IgD-negative memory B cell (primary cell): ENCODE measurements at regions not wholly inside any gene's neighbourhood (a gene's known extent, or its start where the extent isn't known, plus 50 kb on each side); places are given as distances from the start of the nearest gene placed in this dataset.
"Not testable (repeated sequence)": the region's sequence is repeated elsewhere in the genome, so short reads cannot be mapped to it uniquely, and the experiment has no call there.

Experiments
- H3K27ac Mint-ChIP-seq, 3 donors: one replicate each; pipeline ENCODE4 v1.8.0; 2020 to 2022; ENCODE audit warnings: mild to moderate bottlenecking in 3 of 3, mixed read lengths in 3 of 3, moderate library complexity in 1 of 3
- H3K27me3 Mint-ChIP-seq: one replicate; pipeline ENCODE4 v1.8.0; 2021; ENCODE audit warnings: mixed read lengths
- H3K36me3 Mint-ChIP-seq: one replicate; pipeline ENCODE4 v1.8.0; 2020; ENCODE audit warnings: mild to moderate bottlenecking, mixed read lengths
- H3K4me1 Mint-ChIP-seq, 3 donors: one replicate each; pipeline ENCODE4 v1.8.0; 2020 to 2022; ENCODE audit warnings: mixed read lengths in 3 of 3, mild to moderate bottlenecking in 1 of 3
- H3K4me3 Mint-ChIP-seq, 4 donors: one replicate each; pipeline ENCODE4 v1.8.0; 2020 to 2022; ENCODE audit warnings: mild to moderate bottlenecking in 4 of 4, mixed read lengths in 4 of 4, moderate library complexity in 3 of 4
- H3K9me3 Mint-ChIP-seq, 3 donors: one replicate each; pipeline ENCODE4 v1.8.0; 2020 to 2021; ENCODE audit warnings: mixed read lengths in 3 of 3, mild to moderate bottlenecking in 1 of 3

DNA sequence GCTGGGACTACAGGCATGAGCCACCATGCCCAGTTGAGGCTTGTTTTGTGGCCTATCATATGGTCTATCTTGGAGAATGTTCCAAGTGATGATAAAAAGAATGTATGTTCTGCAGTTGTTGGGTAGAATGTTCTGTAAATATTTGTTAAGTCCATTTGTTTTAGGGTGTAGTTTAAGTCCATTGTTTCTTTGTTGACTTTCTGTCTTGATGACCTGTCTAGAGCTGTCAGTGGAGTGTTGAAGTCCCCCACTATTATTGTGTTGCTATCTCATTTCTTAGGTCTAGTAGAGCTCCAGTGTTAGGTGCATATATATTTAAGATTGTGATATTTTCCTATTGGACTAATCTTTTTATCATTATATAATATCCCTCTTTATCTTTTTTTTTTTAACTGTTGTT lies 284.3 kb upstream of the EXOC2 start:
- H3K27ac Mint-ChIP-seq, H3K4me1 Mint-ChIP-seq, H3K27me3 Mint-ChIP-seq, H3K4me3 Mint-ChIP-seq, H3K36me3 Mint-ChIP-seq: not testable (repeated sequence)
- peaks cover 12 to 24% (median 16%) of the 10 kb centered on the region in 3 donors for H3K9me3 Mint-ChIP-seq

DNA sequence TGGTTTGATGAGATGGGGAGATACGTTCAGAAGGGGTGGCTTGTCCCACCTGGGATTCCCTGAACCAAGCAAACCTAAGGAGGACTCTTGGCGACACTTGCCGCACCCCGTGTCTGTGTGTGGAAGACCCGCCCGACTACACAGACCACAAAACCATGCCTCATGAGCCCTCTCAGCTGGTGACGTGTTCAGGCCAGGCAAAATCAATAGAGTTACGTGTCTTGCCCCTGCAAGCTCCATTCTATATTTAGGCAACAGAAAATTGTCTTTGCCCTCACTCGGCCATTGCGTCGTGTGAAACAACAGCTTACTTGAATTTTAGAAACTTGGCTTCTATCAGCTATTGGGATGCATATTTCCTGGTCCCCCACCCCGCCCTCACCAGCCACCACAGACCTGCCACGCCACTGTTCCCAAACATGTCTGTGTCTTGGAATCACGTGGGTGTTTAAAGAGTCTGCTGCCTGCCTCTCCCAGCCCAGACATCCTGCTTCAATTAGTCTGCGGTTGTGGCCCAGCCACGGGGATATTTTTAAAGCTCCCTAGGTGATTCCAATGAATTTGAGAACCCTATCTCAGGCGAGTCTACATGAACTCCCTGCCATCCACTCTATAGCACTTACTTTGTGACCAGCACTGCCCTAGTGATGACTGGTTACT lies 279.2 kb upstream of the EXOC2 start:
- Mint-ChIP-seq H3K4me1 (no peaks in the 10 kb centered on the region), H3K9me3 (peaks cover 7 to 23% (median 10%) of the 10 kb centered on the region in 3 donors), H3K36me3 (no peaks in the 10 kb centered on the region), H3K4me3 (no peak overlapping the region), H3K27ac (no peak overlapping the region), H3K27me3 (no peaks in the 10 kb centered on the region)

DNA sequence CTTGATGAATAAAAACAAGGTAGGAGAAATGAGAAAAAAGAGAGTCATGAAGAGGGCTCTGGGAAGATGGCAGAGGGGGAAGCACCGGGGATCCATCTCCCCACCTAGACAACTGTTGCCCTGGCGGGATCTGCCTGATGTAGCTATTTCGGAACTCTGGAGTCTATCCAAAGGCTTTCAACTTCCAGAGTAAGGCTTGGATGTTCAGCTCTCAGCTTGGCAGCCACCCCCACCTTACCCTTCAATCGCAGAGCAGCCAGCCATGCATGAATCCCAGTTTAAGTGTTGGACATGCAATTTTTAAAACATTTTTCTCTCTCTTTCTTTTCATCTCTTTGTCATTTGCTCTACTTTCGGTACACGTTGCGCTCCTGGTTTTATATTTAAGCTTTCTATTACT lies 275.9 kb upstream of the EXOC2 start:
- Mint-ChIP-seq H3K9me3 (peaks cover 0 to 3% (median 2%) of the 10 kb centered on the region in 3 donors), H3K4me3 (no peak overlapping the region), H3K36me3 (no peaks in the 10 kb centered on the region), H3K27ac (no peak overlapping the region), H3K27me3 (no peaks in the 10 kb centered on the region), H3K4me1 (no peaks in the 10 kb centered on the region)

DNA sequence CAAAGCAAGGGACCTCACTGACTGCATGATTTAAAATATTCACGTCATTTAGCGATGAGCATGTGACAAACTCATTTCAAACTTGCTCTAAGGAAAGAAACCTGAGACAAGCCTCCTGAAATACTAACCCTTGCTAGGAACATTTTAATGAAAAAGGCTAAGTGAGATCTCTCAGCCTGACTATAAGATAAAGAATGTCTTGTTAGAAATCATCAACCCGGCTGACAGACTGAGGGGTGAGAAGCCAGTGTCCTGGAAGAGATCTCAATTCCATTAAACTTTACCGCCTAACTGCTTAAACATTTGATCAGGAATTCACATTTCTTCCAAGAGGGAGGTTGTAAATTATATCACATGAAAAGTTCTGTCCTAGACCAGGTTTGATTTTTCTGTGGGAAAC lies 274.8 kb upstream of the EXOC2 start:
- H3K27me3 Mint-ChIP-seq: no peaks in the 10 kb centered on the region
- no peaks in the 10 kb centered on the region for H3K36me3 Mint-ChIP-seq
- no peaks in the 10 kb centered on the region for H3K4me1 Mint-ChIP-seq
- H3K27ac Mint-ChIP-seq: no peak overlapping the region
- H3K4me3 Mint-ChIP-seq: no peak overlapping the region
- peaks cover 0 to 3% (median 2%) of the 10 kb centered on the region in 3 donors for H3K9me3 Mint-ChIP-seq

DNA sequence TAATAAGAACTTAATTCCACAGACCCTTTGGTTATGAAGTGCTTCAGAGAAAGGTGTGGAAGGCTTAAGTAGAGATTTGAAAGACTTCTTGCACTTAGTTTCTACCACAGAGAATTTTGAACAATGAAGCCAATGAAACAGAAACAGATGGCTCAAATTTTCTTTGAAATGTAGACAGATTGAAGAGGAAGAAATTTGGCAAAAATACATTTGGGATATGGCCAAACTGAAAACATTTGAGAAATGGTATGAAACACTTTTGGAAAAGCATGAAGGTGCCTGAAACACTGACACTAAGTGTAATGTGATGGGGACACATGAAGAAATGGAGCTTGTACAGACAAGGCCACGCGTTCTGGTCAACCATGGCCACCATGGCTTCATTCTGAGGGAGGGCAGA lies 272.4 kb upstream of the EXOC2 start:
- Mint-ChIP-seq H3K27me3 (peaks cover 2% of the 10 kb centered on the region), H3K4me3 (no peak overlapping the region), H3K27ac (no peak overlapping the region)

DNA sequence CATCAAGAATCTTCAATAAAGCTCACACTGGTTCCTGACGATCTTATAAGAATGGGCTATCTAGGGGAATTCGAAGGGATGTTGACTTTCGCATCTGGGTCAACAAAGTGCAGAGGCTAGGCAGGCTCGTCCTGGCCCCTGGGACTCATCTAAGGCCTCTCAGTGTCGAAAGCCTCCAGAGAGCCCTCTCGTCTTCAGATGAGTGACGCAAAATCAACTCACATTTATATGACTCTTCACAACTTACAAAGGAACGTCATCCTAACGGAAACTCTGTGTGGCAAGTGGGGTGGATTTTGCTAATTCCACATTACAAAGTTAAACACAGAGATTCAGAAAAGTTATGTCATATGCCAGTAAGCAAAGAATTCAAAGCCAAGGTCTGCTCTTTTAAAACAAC lies 270.5 kb upstream of the EXOC2 start:
- peaks cover 0 to 1% (median 0%) of the 10 kb centered on the region in 3 donors for H3K9me3 Mint-ChIP-seq
- H3K27ac Mint-ChIP-seq: no peak overlapping the region
- H3K27me3 Mint-ChIP-seq: peaks cover 2% of the 10 kb centered on the region
- no peak overlapping the region for H3K4me3 Mint-ChIP-seq
- H3K36me3 Mint-ChIP-seq: no peaks in the 10 kb centered on the region
- no peaks in the 10 kb centered on the region for H3K4me1 Mint-ChIP-seq

More for the DNA sequence above, 272.4 kb upstream of the EXOC2 start:
- Mint-ChIP-seq H3K36me3 (no peaks in the 10 kb centered on the region), H3K4me1 (no peaks in the 10 kb centered on the region), H3K9me3 (peaks cover 0 to 3% (median under 1%) of the 10 kb centered on the region in 3 donors)

DNA sequence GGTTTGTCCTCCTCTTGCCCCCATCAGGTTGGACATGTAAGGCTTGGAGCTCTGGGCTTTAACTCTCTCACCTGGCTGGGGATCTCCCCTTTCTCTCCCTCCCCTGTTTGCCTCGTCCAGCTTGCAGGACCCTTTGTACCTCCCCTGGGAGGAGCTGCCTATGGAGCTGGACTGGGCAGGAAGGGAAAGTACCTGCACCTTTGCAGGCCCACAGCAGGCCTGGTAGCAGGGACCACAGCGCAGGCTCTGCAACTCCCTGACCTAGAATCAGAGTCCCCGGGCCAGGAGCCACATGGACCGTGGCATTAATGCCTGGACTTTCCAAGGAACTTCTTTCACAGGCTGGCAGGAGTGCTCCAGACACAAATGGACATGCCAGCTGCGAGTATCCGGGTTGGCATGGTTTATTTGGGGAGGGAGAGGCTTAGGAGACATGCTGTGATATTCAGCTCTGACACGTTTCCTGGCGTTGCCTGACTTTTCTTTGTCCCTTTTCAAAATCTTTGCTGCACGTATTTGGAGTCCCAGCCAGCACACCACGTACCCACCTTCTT lies 268.5 kb upstream of the EXOC2 start:
- H3K27me3 Mint-ChIP-seq: peaks cover 4% of the 10 kb centered on the region
- H3K27ac Mint-ChIP-seq: no peak overlapping the region
- no peaks in the 10 kb centered on the region for H3K36me3 Mint-ChIP-seq
- H3K4me3 Mint-ChIP-seq: no peak overlapping the region
- H3K9me3 Mint-ChIP-seq: peaks cover 0 to 1% (median 0%) of the 10 kb centered on the region in 3 donors
- H3K4me1 Mint-ChIP-seq: no peaks in the 10 kb centered on the region

DNA sequence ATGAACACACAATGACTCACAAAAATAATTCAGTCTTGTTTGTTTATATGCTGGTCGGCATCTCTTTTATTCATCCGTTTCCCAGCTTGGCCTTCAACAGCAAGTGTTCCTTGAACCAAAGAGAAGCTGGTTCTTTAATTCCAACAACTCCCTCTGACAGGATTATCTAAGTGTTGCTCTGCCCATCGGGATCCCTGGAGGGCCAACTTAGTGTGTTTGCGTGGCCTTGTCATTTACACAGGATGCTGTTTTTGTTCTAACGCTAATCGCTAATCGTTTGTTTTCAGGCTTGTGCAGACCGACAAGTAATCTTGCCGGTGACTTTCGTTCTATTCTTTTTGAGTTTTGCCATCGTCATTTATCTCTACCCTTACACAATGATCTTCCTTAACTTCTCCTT lies 267.4 kb upstream of the EXOC2 start:
- Mint-ChIP-seq H3K27ac (no peak overlapping the region), H3K9me3 (peaks cover 0 to 1% (median 0%) of the 10 kb centered on the region in 3 donors), H3K27me3 (peaks cover 5% of the 10 kb centered on the region), H3K4me1 (no peaks in the 10 kb centered on the region), H3K36me3 (no peaks in the 10 kb centered on the region), H3K4me3 (no peak overlapping the region)

DNA sequence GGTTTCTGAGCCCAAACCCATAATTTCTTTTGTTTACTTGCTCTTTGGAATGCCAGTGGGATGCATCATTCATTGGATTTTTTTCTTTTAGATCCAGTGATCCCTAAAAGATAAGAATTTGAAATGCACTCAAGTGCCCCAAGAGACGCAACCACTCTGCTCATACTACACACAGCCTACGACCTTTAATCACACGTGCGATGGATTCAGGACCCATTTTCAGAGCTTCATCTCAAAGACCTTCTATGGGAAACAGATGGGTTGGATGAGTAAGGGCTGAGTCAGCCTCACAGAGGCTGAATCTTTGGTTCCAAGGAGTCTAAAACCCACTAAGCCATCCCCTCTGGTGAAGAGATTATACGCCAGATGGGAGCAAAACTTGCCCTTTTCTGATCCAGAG lies 265.5 kb upstream of the EXOC2 start:
- H3K27ac Mint-ChIP-seq: no peak overlapping the region
- H3K4me3 Mint-ChIP-seq: no peak overlapping the region
- no peaks in the 10 kb centered on the region for H3K36me3 Mint-ChIP-seq
- peaks cover 8% of the 10 kb centered on the region for H3K27me3 Mint-ChIP-seq
- no peaks in the 10 kb centered on the region for H3K4me1 Mint-ChIP-seq
- H3K9me3 Mint-ChIP-seq: peaks cover 0 to 1% (median 0%) of the 10 kb centered on the region in 3 donors

DNA sequence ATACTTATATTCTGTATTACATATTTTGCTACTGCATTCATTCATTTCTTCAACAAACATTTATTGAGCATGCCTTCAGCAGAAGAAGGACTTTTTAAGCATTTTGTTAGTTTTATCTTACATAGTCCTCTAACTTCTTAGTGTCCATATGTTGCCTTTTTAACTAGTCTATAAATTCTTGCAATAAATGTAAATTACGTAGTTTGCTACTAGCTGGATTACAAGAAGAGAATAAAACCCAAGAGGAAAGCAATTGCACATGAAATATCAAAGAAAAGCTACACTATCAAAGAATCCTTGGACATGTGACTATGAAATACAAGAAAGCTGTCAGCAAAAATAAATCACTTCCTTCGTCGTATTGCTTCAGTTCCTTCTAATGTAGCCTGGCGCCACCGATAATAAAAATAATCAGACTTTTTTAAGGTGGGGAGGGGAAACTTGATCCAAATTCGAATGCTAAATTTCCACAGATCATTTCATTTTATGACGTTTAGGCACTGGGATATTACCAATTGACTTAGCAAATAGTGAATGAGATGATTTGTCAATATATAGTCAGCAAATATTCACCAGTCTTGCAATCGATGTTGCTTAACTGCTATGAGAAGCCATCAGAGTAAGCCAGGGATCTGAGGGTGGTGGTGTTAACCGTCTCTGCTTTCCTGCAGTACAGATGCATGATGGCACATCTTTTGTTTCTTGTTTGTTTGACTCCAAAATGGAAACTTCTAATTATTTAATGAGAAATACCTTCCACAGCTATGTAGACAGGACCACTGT lies 258.7 kb upstream of the EXOC2 start:
- Mint-ChIP-seq H3K27ac (no peak overlapping the region), H3K27me3 (peaks cover 5% of the 10 kb centered on the region), H3K4me3 (no peak overlapping the region), H3K4me1 (no peaks in the 10 kb centered on the region), H3K36me3 (no peaks in the 10 kb centered on the region), H3K9me3 (no peaks in the 10 kb centered on the region)

DNA sequence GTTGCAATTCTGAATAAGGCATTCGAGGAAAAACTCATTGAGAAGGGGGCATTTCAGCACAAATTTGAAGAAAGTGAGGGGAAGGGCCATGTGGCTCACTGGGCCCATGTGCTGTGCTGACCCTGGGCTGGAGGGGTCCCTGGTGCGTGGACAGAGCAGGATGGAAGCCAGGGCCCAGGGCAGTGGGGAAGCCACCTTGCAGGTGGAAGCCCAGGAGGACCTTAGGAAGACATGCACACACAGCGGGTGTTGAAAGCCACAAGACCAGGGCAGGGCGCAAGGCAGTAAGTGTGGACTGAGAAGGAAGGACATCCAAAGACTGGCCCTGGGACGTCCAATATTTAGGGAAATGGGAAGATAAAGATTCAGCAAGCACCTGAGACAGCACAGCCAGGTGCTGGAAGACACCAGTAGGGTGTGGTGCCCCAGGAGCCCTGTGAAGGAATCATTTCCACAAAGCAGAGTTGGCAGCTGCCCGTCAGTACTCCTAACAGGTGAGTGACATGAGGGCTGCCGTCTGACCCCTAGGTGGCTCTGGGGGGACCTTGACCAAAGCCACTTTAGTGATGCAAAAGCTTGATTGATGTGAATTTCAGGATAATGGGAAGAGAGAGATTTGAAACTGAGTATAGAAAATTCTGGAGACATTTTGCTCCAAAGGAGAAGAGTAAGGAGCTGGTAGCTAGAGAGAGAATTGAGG lies 254.4 kb upstream of the EXOC2 start:
- Mint-ChIP-seq H3K9me3 (peaks cover 0 to 2% (median 0%) of the 10 kb centered on the region in 3 donors), H3K27me3 (peaks cover 2% of the 10 kb centered on the region), H3K36me3 (no peaks in the 10 kb centered on the region), H3K27ac (no peak overlapping the region), H3K4me1 (no peaks in the 10 kb centered on the region), H3K4me3 (no peak overlapping the region)

DNA sequence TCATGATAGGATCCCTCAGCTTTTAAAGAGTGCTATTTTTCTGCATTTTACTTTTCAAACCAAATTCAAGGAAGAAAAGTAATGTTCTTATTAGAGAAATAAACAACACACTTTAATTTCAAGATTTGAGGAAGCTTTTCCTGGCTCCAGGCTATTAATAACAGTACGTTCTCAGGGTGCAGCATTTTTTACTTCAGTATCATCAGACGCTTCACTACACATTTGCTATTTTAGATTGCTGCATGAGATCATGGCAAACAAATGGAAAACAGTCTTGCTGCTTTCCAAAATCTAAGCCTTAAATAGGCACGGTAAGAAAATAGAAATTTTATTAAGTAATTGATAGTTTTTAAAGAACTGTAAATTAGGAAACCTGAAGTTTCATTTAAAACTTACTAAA lies 253.6 kb upstream of the EXOC2 start:
- Mint-ChIP-seq H3K4me3 (no peak overlapping the region), H3K4me1 (no peaks in the 10 kb centered on the region), H3K27me3 (peaks cover 2% of the 10 kb centered on the region), H3K27ac (no peak overlapping the region), H3K9me3 (peaks cover 0 to 2% (median 0%) of the 10 kb centered on the region in 3 donors), H3K36me3 (no peaks in the 10 kb centered on the region)

DNA sequence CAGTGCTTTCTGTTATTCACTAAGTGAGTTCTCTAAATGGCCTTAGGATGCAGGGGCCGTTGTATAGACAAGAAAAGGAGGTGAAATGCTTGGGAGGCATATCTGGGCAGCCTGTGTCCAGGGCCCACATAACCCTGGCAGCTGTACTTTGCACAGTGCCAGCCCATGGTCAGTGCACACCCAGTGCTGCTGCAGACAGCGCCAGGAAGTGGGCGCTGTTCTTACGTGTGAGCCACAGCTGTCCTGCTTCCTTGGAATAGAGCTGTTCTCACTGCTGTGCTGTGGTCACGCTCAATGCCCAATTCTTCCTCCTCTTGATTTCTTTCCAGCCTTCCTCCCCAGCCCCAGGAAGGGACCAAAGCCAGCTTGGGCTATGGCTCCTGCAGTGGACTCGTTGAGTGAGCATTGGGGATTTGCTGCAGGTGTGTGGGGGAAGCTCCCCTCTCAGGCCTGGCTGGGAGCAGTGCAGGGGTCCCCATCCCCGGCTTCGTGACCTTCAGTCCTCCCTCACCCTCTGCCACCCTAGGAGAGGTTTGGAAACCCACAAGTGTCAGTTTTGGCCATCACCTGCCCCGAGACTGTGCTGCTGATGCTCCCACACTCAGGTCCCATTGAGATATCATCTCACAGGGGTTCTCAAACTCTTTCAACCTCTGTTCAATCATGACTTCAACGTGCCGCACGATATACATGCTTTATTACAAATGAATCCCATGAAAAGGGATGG lies 246.8 kb upstream of the EXOC2 start:
- Mint-ChIP-seq H3K36me3 (peaks cover 1% of the 10 kb centered on the region), H3K27ac (no peak overlapping the region), H3K4me1 (peaks cover 0 to 4% (median 0%) of the 10 kb centered on the region in 3 donors), H3K27me3 (peaks cover 7% of the 10 kb centered on the region), H3K9me3 (peaks cover 0 to 4% (median 0%) of the 10 kb centered on the region in 3 donors), H3K4me3 (no peak overlapping the region)

DNA sequence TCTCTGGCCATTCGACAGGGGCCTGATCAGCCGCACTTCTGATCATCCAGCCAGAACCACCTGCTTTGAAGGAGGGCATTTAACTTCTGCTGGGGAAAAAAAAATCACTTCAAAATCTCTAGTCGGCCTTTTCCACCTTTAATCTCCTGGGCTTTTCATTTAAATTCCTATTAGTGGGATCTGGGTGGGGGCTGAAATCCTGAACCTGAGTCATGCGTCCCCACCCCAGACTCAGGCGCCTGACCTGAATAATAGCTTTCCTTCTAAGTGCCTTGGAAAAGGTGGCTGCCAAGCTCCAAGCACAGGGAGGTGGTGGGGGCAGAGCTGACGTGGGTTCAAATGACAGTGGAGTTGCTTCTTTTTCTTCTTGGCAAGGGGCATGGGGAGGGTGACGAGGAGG lies 246.0 kb upstream of the EXOC2 start:
- Mint-ChIP-seq H3K27me3 (peaks cover 8% of the 10 kb centered on the region), H3K4me3 (no peak overlapping the region), H3K27ac (no peak overlapping the region), H3K36me3 (peaks cover 1% of the 10 kb centered on the region), H3K9me3 (peaks cover 0 to 3% (median 0%) of the 10 kb centered on the region in 3 donors), H3K4me1 (peaks cover 0 to 4% (median 0%) of the 10 kb centered on the region in 3 donors)
